ENCODE measurements at regions not wholly inside any gene's neighbourhood (a gene's known extent, or its start where the extent isn't known, plus 50 kb on each side); places are given as distances from the start of the nearest gene placed in this dataset.

DNA sequence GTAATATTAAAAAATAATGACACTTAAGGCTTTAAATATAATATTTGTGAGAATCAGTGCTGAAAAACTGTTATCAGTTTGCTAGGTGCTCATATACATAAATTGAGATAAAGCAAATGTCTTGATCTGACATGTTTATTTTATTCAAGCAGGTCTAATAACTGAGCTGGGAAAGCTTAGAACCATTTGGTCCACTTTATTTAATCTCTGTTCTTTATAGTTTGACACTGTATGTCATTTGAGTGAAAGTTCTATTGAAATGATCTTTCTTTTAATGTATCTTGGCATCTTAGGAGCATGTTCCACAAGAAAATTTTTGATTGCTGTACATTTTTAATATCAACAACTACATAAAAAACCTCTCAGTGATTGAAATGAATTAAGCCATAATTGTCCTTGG lies 772.0 kb upstream of the NRSN1 start:
- TF ChIP-seq, protein P1, sequence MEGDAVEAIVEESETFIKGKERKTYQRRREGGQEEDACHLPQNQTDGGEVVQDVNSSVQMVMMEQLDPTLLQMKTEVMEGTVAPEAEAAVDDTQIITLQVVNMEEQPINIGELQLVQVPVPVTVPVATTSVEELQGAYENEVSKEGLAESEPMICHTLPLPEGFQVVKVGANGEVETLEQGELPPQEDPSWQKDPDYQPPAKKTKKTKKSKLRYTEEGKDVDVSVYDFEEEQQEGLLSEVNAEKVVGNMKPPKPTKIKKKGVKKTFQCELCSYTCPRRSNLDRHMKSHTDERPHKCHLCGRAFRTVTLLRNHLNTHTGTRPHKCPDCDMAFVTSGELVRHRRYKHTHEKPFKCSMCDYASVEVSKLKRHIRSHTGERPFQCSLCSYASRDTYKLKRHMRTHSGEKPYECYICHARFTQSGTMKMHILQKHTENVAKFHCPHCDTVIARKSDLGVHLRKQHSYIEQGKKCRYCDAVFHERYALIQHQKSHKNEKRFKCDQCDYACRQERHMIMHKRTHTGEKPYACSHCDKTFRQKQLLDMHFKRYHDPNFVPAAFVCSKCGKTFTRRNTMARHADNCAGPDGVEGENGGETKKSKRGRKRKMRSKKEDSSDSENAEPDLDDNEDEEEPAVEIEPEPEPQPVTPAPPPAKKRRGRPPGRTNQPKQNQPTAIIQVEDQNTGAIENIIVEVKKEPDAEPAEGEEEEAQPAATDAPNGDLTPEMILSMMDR (IDR thresholded peaks at IDR 0.05): no peak
- no peak for TF ChIP-seq ATF3 (CRISPR knock-in tag; conservative IDR thresholded peaks at IDR 0.05)
- TF ChIP-seq TEAD1 (CRISPR knock-in tag; IDR thresholded peaks at IDR 0.05): no peak
- TF ChIP-seq, protein P2, sequence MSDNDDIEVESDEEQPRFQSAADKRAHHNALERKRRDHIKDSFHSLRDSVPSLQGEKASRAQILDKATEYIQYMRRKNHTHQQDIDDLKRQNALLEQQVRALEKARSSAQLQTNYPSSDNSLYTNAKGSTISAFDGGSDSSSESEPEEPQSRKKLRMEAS (CRISPR knock-in tag; IDR thresholded peaks at IDR 0.05): no peak
- TF ChIP-seq ZNF317 (CRISPR knock-in tag; IDR thresholded peaks at IDR 0.05; ENCODE audit: borderline replicate concordance, low read depth): no peak
- no peak for TF ChIP-seq HMGXB4 (CRISPR knock-in tag; IDR thresholded peaks at IDR 0.05)
- TF ChIP-seq JUN (CRISPR knock-in tag; IDR thresholded peaks at IDR 0.05): no peak
- no peak for TF ChIP-seq NR2C2 (CRISPR knock-in tag; IDR thresholded peaks at IDR 0.05)
- TF ChIP-seq, protein P3, sequence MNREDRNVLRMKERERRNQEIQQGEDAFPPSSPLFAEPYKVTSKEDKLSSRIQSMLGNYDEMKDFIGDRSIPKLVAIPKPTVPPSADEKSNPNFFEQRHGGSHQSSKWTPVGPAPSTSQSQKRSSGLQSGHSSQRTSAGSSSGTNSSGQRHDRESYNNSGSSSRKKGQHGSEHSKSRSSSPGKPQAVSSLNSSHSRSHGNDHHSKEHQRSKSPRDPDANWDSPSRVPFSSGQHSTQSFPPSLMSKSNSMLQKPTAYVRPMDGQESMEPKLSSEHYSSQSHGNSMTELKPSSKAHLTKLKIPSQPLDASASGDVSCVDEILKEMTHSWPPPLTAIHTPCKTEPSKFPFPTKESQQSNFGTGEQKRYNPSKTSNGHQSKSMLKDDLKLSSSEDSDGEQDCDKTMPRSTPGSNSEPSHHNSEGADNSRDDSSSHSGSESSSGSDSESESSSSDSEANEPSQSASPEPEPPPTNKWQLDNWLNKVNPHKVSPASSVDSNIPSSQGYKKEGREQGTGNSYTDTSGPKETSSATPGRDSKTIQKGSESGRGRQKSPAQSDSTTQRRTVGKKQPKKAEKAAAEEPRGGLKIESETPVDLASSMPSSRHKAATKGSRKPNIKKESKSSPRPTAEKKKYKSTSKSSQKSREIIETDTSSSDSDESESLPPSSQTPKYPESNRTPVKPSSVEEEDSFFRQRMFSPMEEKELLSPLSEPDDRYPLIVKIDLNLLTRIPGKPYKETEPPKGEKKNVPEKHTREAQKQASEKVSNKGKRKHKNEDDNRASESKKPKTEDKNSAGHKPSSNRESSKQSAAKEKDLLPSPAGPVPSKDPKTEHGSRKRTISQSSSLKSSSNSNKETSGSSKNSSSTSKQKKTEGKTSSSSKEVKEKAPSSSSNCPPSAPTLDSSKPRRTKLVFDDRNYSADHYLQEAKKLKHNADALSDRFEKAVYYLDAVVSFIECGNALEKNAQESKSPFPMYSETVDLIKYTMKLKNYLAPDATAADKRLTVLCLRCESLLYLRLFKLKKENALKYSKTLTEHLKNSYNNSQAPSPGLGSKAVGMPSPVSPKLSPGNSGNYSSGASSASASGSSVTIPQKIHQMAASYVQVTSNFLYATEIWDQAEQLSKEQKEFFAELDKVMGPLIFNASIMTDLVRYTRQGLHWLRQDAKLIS (CRISPR knock-in tag; IDR thresholded peaks at IDR 0.05; ENCODE audit: borderline replicate concordance): no peak
- no peak for TF ChIP-seq FOXJ3 (CRISPR knock-in tag; IDR thresholded peaks at IDR 0.05; ENCODE audit: borderline replicate concordance)
- no peak for TF ChIP-seq TP53 (CRISPR knock-in tag; IDR thresholded peaks at IDR 0.05)
